ENCODE measurements at regions not wholly inside any gene's neighbourhood (a gene's known extent, or its start where the extent isn't known, plus 50 kb on each side); places are given as distances from the start of the nearest gene placed in this dataset.
A peak's percentile ranks its signal among the peaks of the same experiment; 100 is the strongest.

DNA sequence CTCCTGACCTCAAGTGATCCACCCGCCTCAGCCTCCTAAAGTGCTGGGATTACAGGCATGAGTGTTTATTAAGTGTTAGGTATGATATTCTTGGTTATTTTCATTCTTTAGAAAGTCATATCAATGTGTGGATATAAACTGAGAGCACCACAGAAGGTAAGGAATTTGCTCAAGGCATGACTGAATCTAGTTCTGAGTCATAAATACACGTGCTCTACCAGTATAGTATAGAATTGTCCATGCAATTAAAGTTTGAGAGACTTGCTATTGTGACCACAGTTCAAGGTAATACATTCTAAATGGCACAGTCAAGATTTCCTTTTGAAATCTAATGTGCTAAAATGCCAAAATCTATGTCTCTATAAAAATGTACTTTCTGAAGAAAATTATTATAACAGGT lies 401.1 kb upstream of the CHRM3 start:
- H3K9ac ChIP-seq (ENCODE audit: low read length), result no peak overlapping the region
- peaks cover 2% of the 10 kb centered on the region for H3K36me3 Mint-ChIP-seq (ENCODE audit: low read depth, unreplicated experiment)
- H3K79me2 ChIP-seq (ENCODE audit: insufficient read depth, low read length), result no peaks in the 10 kb centered on the region
- no peaks in the 10 kb centered on the region for H3K4me1 Mint-ChIP-seq (ENCODE audit: low read depth, unreplicated experiment)
- FAIRE-seq (no peak), DNase-seq (ENCODE audit: low read depth) (no peak)
- H3K36me3 ChIP-seq (ENCODE audit: insufficient read depth, low read length), result no peaks in the 10 kb centered on the region
- H3K27me3 ChIP-seq (ENCODE audit: insufficient read depth, low read length), result no peaks in the 10 kb centered on the region
- no peak overlapping the region for H2AFZ ChIP-seq (ENCODE audit: low read depth, low read length)
- H3K4me3 ChIP-seq (ENCODE audit: insufficient read depth, low read depth, low read length), result no peak overlapping the region
- H3K27me3 Mint-ChIP-seq (ENCODE audit: low read depth, unreplicated experiment), result no peaks in the 10 kb centered on the region
- H4K20me1 ChIP-seq (ENCODE audit: insufficient read depth, low read length), result no peaks in the 10 kb centered on the region
- no peak overlapping the region for H3K4me3 Mint-ChIP-seq (ENCODE audit: unreplicated experiment)
- no peak overlapping the region for H3K27ac Mint-ChIP-seq (ENCODE audit: unreplicated experiment)
- no peaks in the 10 kb centered on the region for H3K4me1 ChIP-seq (ENCODE audit: insufficient read depth, low read length)
- H3K9me3 Mint-ChIP-seq (ENCODE audit: unreplicated experiment), result peaks cover 10% of the 10 kb centered on the region
- H3K4me2 ChIP-seq (ENCODE audit: low read length), result no peak overlapping the region
- TF ChIP-seq CTCF (IDR thresholded peaks at IDR 0.05; ENCODE audit: insufficient read depth, low read depth, low read length) (no peak), EZH2 (IDR thresholded peaks at IDR 0.05; ENCODE audit: insufficient read depth, low read length) (no peak)
- H3K27ac ChIP-seq (ENCODE audit: low read depth, low read length), result no peak overlapping the region
- H3K9me3 ChIP-seq (ENCODE audit: insufficient read depth, low read depth, low read length), result no peaks in the 10 kb centered on the region

GRCh38 chr1:238982736-238983135 lies 403.6 kb upstream of the CHRM3 start:
- no peak overlapping the region for H3K27ac ChIP-seq (ENCODE audit: low read depth, low read length)
- H3K4me3 ChIP-seq (ENCODE audit: insufficient read depth, low read depth, low read length), result no peak overlapping the region
- H3K4me1 Mint-ChIP-seq (ENCODE audit: low read depth, unreplicated experiment), result peaks cover 2% of the 10 kb centered on the region
- FAIRE-seq (no peak), DNase-seq (ENCODE audit: low read depth) (peak; percentile 16)
- no peaks in the 10 kb centered on the region for H3K4me1 ChIP-seq (ENCODE audit: insufficient read depth, low read length)
- no peaks in the 10 kb centered on the region for H3K27me3 Mint-ChIP-seq (ENCODE audit: low read depth, unreplicated experiment)
- H3K4me2 ChIP-seq (ENCODE audit: low read length), result no peak overlapping the region
- no peak overlapping the region for H3K9ac ChIP-seq (ENCODE audit: low read length)
- H2AFZ ChIP-seq (ENCODE audit: low read depth, low read length), result no peak overlapping the region
- no peaks in the 10 kb centered on the region for H4K20me1 ChIP-seq (ENCODE audit: insufficient read depth, low read length)
- H3K9me3 ChIP-seq (ENCODE audit: insufficient read depth, low read depth, low read length), result no peaks in the 10 kb centered on the region
- H3K9me3 Mint-ChIP-seq (ENCODE audit: unreplicated experiment), result peaks cover 1% of the 10 kb centered on the region
- TF ChIP-seq EZH2 (IDR thresholded peaks at IDR 0.05; ENCODE audit: insufficient read depth, low read length), result no peak
- TF ChIP-seq CTCF (IDR thresholded peaks at IDR 0.05; ENCODE audit: insufficient read depth, low read depth, low read length), result no peak
- H3K36me3 Mint-ChIP-seq (ENCODE audit: low read depth, unreplicated experiment), result no peaks in the 10 kb centered on the region
- no peaks in the 10 kb centered on the region for H3K79me2 ChIP-seq (ENCODE audit: insufficient read depth, low read length)
- no peak overlapping the region for H3K27ac Mint-ChIP-seq (ENCODE audit: unreplicated experiment)
- H3K27me3 ChIP-seq (ENCODE audit: insufficient read depth, low read length), result no peaks in the 10 kb centered on the region
- no peak overlapping the region for H3K4me3 Mint-ChIP-seq (ENCODE audit: unreplicated experiment)
- H3K36me3 ChIP-seq (ENCODE audit: insufficient read depth, low read length), result no peaks in the 10 kb centered on the region

- FAIRE-seq (no peak), DNase-seq (ENCODE audit: low read depth) (no peak)
- Histone ChIP-seq H3K9me3 (ENCODE audit: insufficient read depth, low read depth, low read length) (no peaks in the 10 kb centered on the region), H3K4me2 (ENCODE audit: low read length) (no peak overlapping the region), H4K20me1 (ENCODE audit: insufficient read depth, low read length) (no peaks in the 10 kb centered on the region), H3K79me2 (ENCODE audit: insufficient read depth, low read length) (no peaks in the 10 kb centered on the region), H2AFZ (ENCODE audit: low read depth, low read length) (no peak overlapping the region), H3K4me3 (ENCODE audit: insufficient read depth, low read depth, low read length) (no peak overlapping the region), H3K27ac (ENCODE audit: low read depth, low read length) (no peak overlapping the region), H3K9ac (ENCODE audit: low read length) (no peak overlapping the region), H3K27me3 (ENCODE audit: insufficient read depth, low read length) (no peaks in the 10 kb centered on the region), H3K4me1 (ENCODE audit: insufficient read depth, low read length) (no peaks in the 10 kb centered on the region), H3K36me3 (ENCODE audit: insufficient read depth, low read length) (no peaks in the 10 kb centered on the region)
- H3K9me3 Mint-ChIP-seq (ENCODE audit: unreplicated experiment), result no peaks in the 10 kb centered on the region
- peaks cover 2% of the 10 kb centered on the region for H3K4me1 Mint-ChIP-seq (ENCODE audit: low read depth, unreplicated experiment)
- H3K27ac Mint-ChIP-seq (ENCODE audit: unreplicated experiment), result no peak overlapping the region
- no peaks in the 10 kb centered on the region for H3K27me3 Mint-ChIP-seq (ENCODE audit: low read depth, unreplicated experiment)
- TF ChIP-seq CTCF (IDR thresholded peaks at IDR 0.05; ENCODE audit: insufficient read depth, low read depth, low read length) (no peak), EZH2 (IDR thresholded peaks at IDR 0.05; ENCODE audit: insufficient read depth, low read length) (no peak)
- H3K4me3 Mint-ChIP-seq (ENCODE audit: unreplicated experiment), result no peak overlapping the region
- no peaks in the 10 kb centered on the region for H3K36me3 Mint-ChIP-seq (ENCODE audit: low read depth, unreplicated experiment)
Observed at GRCh38 chr1:238981317-238981933, 404.9 kb upstream of the CHRM3 start.

Measured in astrocyte (in vitro differentiated cells and primary cell).